ENCODE measurements at regions not wholly inside any gene's neighbourhood (a gene's known extent, or its start where the extent isn't known, plus 50 kb on each side); places are given as distances from the start of the nearest gene placed in this dataset.

GRCh38 chr4:108567831-108568230 is 52.5 kb upstream of the RPL34 start:
- no peaks in the 10 kb centered on the region for H3K36me3 ChIP-seq (replicated peaks; ENCODE audit: control insufficient read depth, insufficient read depth, low read length)
- DNase-seq: no peak
- no peaks in the 10 kb centered on the region for H3K27me3 ChIP-seq (ENCODE audit: control insufficient read depth, insufficient read depth, low read length)
- no peak overlapping the region for H3K4me3 ChIP-seq (ENCODE audit: insufficient read depth, low read depth, low read length)

GRCh38 chr4:108561116-108561515 is 59.3 kb upstream of the RPL34 start:
- H3K36me3 ChIP-seq (replicated peaks; ENCODE audit: control insufficient read depth, insufficient read depth, low read length): no peaks in the 10 kb centered on the region
- DNase-seq: no peak
- H3K27me3 ChIP-seq (ENCODE audit: control insufficient read depth, insufficient read depth, low read length): no peaks in the 10 kb centered on the region
- H3K4me3 ChIP-seq (ENCODE audit: insufficient read depth, low read depth, low read length): no peak overlapping the region

DNA sequence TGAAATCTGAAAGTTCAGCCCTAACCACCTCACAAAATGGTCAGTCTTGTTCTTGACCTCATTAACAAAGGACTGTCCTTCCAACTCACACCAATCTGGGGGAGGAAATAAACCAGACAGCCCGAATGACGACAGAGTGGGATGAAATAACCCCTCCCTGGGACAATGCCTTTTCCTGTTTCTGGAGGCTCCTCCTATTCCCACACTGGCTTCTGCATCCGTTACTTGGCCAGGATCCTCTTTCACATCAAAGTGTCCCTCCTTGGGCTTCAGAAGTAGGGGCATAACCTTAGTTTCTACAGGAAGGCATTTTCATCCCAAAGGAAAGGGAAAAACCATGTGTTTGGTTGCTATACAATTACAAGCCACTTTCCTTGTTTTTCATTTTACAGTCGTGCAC is 59.8 kb upstream of the RPL34 start:
- DNase-seq: no peak
- Histone ChIP-seq H3K4me3 (ENCODE audit: insufficient read depth, low read depth, low read length) (no peak overlapping the region), H3K36me3 (replicated peaks; ENCODE audit: control insufficient read depth, insufficient read depth, low read length) (no peaks in the 10 kb centered on the region), H3K27me3 (ENCODE audit: control insufficient read depth, insufficient read depth, low read length) (no peaks in the 10 kb centered on the region)

DNA sequence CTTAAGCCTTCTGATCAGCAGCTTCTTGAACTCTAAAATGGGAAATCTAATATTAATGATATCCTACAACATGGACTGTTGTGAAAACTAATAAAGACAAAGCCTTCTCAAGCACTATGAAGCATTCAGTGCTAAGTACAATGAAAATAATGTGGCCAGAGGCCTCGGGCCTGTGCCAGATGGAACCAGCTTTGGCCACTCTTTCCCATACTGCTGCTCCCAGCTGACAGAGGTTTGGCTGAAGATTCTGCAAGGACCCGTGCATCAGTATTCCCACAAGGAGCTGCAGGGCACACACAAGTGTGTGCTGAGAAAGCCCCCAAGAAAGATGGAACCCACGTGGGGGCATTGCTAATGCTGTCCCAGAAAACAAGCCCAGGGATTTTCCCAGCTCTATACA is 60.5 kb upstream of the RPL34 start:
- Histone ChIP-seq H3K36me3 (replicated peaks; ENCODE audit: control insufficient read depth, insufficient read depth, low read length) (no peaks in the 10 kb centered on the region), H3K27me3 (ENCODE audit: control insufficient read depth, insufficient read depth, low read length) (no peaks in the 10 kb centered on the region), H3K4me3 (ENCODE audit: insufficient read depth, low read depth, low read length) (no peak overlapping the region)
- no peak for DNase-seq

DNA sequence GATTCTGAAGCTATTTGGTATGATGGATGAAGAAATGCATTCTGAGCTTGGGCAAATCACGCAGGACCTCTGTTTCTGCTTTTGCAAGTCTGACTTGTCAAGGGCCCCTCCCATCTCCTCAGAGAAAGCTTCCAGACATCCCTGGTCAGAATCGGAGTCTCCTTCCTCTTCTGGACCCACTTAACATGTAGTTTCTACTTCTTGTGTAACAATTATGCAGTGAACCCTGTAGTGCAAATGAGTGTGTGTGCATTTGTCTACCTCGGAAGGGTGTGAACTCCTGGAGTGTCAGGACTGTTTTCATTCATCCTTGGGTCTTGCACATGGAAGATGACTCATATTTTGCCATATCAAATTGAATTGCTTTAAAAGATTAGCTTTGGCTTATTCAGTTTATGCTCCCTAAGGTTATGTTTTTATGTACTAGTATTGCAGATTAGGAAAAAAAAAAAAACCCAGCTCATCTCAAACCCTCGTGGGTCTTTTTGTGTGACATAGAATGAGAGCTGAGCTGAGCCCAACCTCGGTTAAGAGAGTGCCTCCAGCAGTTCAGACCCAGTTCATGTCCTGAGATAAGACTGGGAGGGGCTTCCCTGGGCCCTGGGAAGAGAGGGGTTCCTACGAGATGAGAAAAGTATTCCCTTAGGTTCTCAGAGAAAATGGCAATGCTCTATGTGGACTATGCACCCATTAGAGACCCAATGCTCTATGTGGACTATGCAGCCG is 61.1 kb upstream of the RPL34 start:
- no peak for DNase-seq
- no peaks in the 10 kb centered on the region for H3K36me3 ChIP-seq (replicated peaks; ENCODE audit: control insufficient read depth, insufficient read depth, low read length)
- no peaks in the 10 kb centered on the region for H3K27me3 ChIP-seq (ENCODE audit: control insufficient read depth, insufficient read depth, low read length)
- no peak overlapping the region for H3K4me3 ChIP-seq (ENCODE audit: insufficient read depth, low read depth, low read length)

GRCh38 chr4:108556588-108557200 is 63.7 kb upstream of the RPL34 start:
- H3K4me3 ChIP-seq (ENCODE audit: insufficient read depth, low read depth, low read length): no peak overlapping the region
- H3K27me3 ChIP-seq (ENCODE audit: control insufficient read depth, insufficient read depth, low read length): no peaks in the 10 kb centered on the region
- DNase-seq: no peak
- no peaks in the 10 kb centered on the region for H3K36me3 ChIP-seq (replicated peaks; ENCODE audit: control insufficient read depth, insufficient read depth, low read length)

DNA sequence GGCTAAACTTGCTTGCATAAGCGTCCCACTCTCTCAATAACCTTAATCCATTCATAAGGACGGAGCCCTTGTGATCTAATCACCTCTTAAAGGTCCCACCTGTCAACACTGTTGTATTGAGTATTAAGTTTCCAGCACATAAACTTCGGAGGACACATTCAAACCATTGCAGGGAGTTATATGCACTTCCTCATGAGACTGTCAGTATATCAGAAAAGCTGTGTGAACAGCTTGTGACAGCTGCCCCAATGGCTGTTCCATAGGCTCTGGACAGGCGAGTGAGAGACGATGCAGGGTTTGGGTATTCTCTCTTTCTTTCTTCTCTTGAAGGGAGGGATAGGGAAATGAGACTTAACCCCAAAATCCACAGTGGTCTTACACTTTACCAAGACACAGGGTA is 64.2 kb upstream of the RPL34 start:
- DNase-seq: no peak
- Histone ChIP-seq H3K4me3 (ENCODE audit: insufficient read depth, low read depth, low read length) (no peak overlapping the region), H3K27me3 (ENCODE audit: control insufficient read depth, insufficient read depth, low read length) (no peaks in the 10 kb centered on the region), H3K36me3 (replicated peaks; ENCODE audit: control insufficient read depth, insufficient read depth, low read length) (no peaks in the 10 kb centered on the region)

- H3K4me3 ChIP-seq (ENCODE audit: insufficient read depth, low read depth, low read length): no peak overlapping the region
- H3K36me3 ChIP-seq (replicated peaks; ENCODE audit: control insufficient read depth, insufficient read depth, low read length): no peaks in the 10 kb centered on the region
- H3K27me3 ChIP-seq (ENCODE audit: control insufficient read depth, insufficient read depth, low read length): no peaks in the 10 kb centered on the region
- no peak for DNase-seq
Observed at GRCh38 chr4:108555701-108556100, 64.7 kb upstream of the RPL34 start.

DNA sequence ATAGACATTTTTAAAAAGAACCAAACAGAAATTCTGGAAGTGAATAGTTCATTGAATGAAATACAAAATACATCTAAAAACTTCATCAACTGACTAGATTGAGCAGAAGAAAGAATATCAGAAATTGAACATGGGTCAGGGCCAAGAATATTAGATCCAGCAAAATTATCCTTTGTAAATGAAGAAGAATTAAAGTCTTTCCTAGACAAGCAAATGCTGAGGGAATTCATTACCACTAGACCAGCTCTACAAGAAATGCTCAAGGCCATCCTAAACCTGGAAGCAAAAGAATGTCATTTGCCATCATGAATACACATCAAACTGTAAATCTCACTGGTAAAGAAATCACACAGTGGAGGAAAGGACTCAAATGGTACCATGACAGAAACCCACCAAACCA is 72.7 kb upstream of the RPL34 start:
- H3K4me3 ChIP-seq (ENCODE audit: insufficient read depth, low read depth, low read length): no peak overlapping the region
- no peaks in the 10 kb centered on the region for H3K27me3 ChIP-seq (ENCODE audit: control insufficient read depth, insufficient read depth, low read length)
- no peaks in the 10 kb centered on the region for H3K36me3 ChIP-seq (replicated peaks; ENCODE audit: control insufficient read depth, insufficient read depth, low read length)
- DNase-seq: no peak

- Histone ChIP-seq H3K27me3 (ENCODE audit: control insufficient read depth, insufficient read depth, low read length) (no peaks in the 10 kb centered on the region), H3K4me3 (ENCODE audit: insufficient read depth, low read depth, low read length) (no peak overlapping the region), H3K36me3 (replicated peaks; ENCODE audit: control insufficient read depth, insufficient read depth, low read length) (no peaks in the 10 kb centered on the region)
- DNase-seq: no peak
Observed at GRCh38 chr4:108546728-108547127, 73.6 kb upstream of the RPL34 start.

DNA sequence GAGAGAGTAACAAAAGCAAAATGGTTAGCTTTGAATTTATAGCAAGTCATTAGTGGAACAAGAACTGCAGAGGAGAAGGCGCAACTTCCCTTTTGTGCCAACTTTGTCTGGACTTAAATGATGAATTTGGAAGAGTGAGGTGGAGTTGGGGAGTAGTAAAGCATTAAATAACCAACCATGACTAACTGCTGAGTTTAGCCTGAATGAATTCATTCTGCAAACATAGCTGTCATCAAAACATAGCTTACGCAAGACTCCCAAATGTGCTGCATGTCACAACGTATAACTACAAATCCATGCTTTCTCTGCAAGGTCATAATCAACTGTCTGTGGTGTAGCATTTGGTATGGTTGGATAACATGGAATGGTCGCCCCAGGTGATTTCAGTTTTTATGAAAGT is 75.9 kb upstream of the RPL34 start:
- H3K27me3 ChIP-seq (ENCODE audit: control insufficient read depth, insufficient read depth, low read length): no peaks in the 10 kb centered on the region
- no peaks in the 10 kb centered on the region for H3K36me3 ChIP-seq (replicated peaks; ENCODE audit: control insufficient read depth, insufficient read depth, low read length)
- H3K4me3 ChIP-seq (ENCODE audit: insufficient read depth, low read depth, low read length): no peak overlapping the region
- DNase-seq: no peak

GRCh38 chr4:108543359-108543968 is 76.9 kb upstream of the RPL34 start:
- no peak overlapping the region for H3K4me3 ChIP-seq (ENCODE audit: insufficient read depth, low read depth, low read length)
- H3K36me3 ChIP-seq (replicated peaks; ENCODE audit: control insufficient read depth, insufficient read depth, low read length): no peaks in the 10 kb centered on the region
- H3K27me3 ChIP-seq (ENCODE audit: control insufficient read depth, insufficient read depth, low read length): no peaks in the 10 kb centered on the region
- no peak for DNase-seq

DNA sequence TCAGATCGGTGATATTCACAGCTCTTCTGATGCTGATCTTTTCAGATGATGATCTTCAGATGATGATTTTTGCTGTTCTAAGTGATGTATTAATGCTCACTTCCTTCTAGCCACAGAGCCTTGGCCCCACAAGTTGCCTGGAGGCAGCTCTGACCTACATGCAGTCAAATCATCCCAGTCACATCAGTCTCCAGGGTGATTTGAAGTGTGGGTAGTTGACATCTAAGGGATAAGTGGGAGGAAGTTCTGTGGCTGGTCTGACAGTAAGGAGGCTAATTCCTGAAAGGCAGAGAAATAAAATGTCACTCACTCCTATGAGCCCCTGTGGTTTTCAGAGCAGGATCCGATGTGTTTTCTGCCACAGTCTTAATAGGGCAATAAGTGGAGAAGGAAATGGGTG is 79.8 kb upstream of the RPL34 start:
- no peak overlapping the region for H3K4me3 ChIP-seq (ENCODE audit: insufficient read depth, low read depth, low read length)
- no peak for DNase-seq
- no peaks in the 10 kb centered on the region for H3K27me3 ChIP-seq (ENCODE audit: control insufficient read depth, insufficient read depth, low read length)
- no peaks in the 10 kb centered on the region for H3K36me3 ChIP-seq (replicated peaks; ENCODE audit: control insufficient read depth, insufficient read depth, low read length)

DNA sequence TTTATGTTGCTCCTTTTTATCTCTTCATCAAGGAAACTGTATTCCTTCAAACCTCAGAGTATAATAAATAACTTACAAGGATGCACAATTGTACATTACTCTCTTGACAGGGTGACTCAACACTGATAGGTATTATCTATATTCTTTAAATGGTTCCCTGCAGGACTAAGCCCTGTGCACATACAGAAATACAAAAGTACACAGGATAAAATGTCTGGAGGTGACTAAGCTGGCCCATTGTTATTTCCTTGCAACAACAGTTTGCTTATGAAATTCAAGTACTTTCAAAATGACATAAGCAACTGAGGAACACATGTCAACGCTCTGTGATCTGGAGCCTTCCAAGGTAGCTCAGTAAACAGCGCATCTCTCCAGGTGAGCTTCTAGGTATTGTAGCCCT is 83.8 kb upstream of the RPL34 start:
- Histone ChIP-seq H3K27me3 (ENCODE audit: control insufficient read depth, insufficient read depth, low read length) (no peaks in the 10 kb centered on the region), H3K36me3 (replicated peaks; ENCODE audit: control insufficient read depth, insufficient read depth, low read length) (no peaks in the 10 kb centered on the region), H3K4me3 (ENCODE audit: insufficient read depth, low read depth, low read length) (no peak overlapping the region)
- DNase-seq: no peak

GRCh38 chr4:108535757-108536156 is 84.6 kb upstream of the RPL34 start:
- H3K36me3 ChIP-seq (replicated peaks; ENCODE audit: control insufficient read depth, insufficient read depth, low read length): no peaks in the 10 kb centered on the region
- no peaks in the 10 kb centered on the region for H3K27me3 ChIP-seq (ENCODE audit: control insufficient read depth, insufficient read depth, low read length)
- no peak overlapping the region for H3K4me3 ChIP-seq (ENCODE audit: insufficient read depth, low read depth, low read length)
- DNase-seq: no peak
